ENCODE measurements at regions not wholly inside any gene's neighbourhood (a gene's known extent, or its start where the extent isn't known, plus 50 kb on each side); places are given as distances from the start of the nearest gene placed in this dataset.

GRCh38 chr21:27831816-27832569, 865.1 kb upstream of the ADAMTS5 start:
- DNase-seq, result no peak

GRCh38 chr21:27831177-27831576, 864.3 kb upstream of the ADAMTS5 start:
- DNase-seq, result no peak

GRCh38 chr21:27827972-27828371, 861.1 kb upstream of the ADAMTS5 start:
- no peak for DNase-seq

- DNase-seq, result no peak
Measured at GRCh38 chr21:27825035-27825434, 858.1 kb upstream of the ADAMTS5 start.

DNA sequence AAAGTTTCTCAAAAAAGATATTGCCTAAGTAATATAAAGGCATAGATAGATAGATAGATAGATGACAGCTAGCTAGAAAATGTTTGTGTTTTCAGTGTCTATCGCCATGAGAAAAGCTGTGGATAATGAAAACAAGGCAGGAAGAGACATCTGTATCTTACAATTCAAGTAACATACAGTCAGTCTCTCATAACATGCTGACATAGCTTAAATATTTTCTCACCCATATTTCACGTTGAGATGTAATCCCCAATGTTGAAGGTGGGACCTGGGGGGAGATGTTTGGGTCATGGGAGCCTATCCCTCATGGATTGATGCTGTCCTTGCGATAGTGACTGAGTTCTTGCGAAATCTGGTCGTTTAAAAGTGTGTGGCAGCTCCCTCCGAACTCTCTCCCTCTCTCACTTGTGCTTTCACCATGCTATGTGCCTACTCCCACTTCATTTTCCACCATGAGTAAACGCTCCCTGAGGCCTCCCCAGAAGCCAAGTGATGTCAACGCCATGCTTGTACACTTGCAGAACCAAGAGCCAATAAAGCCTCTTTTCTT, 856.8 kb upstream of the ADAMTS5 start:
- no peak for DNase-seq

- DNase-seq, result no peak
Measured at GRCh38 chr21:27820342-27820741, 853.5 kb upstream of the ADAMTS5 start.

DNA sequence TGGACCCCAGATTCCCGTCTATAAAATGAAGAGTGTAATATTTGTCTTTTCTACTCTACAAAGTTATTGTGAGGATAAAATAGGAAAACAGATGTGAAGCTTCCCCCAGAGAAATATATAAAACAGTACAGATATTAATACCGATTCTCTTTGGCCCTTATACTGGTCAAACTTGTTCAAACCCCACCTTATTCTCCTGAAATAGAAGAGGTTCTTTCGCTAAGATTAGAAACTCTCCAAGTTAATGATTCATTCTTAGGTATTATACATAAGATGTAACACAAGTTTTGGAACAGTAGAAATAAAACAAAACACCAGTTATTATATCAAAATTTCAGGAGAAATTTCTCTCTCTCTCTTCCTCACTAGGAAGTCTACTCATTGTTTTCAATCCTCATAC, 852.4 kb upstream of the ADAMTS5 start:
- no peak for DNase-seq

GRCh38 chr21:27818847-27819246, 852.0 kb upstream of the ADAMTS5 start:
- no peak for DNase-seq

- no peak for DNase-seq
Measured at GRCh38 chr21:27817902-27818623, 851.2 kb upstream of the ADAMTS5 start.

GRCh38 chr21:27817074-27817473, 850.2 kb upstream of the ADAMTS5 start:
- no peak for DNase-seq

DNA sequence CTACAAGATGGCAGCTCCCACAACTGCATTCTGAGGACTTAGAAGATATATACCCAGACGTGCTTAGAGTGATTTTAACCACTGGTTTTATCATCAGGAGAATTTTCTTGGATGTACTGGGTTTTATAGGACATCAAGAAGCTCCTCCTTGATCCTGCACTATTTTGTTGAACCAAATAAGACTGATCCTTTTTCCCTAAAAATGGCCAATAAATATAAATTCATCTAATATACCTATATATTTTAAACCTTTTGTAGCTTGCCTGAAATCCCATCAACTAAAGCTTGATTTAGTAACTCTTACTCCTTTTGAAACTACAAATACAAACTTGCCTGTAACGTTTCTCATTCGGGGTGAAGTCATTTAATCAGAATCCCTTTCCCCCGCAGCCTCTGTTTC, 849.4 kb upstream of the ADAMTS5 start:
- no peak for DNase-seq

- DNase-seq, result no peak
Measured at GRCh38 chr21:27814226-27814625, 847.3 kb upstream of the ADAMTS5 start.

DNA sequence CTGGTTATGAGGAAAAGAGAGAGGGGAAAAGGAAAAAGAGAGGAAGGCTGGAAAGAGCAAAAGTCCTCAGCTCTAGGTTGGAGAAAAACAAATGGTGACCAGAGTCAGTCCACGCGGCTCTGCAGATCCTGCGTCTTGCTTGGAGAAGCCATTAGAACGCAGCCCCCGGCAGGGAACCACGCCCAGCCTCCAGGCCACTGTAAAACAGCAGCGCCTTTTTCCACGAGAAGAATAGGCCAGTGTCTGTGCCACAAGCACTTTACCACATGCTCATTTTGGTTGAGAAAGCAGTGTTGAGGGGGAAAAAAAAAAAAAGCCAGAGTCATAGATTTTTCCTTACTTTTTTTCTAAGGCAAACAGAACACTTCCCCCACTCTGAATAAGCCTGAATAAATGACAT, 846.9 kb upstream of the ADAMTS5 start:
- no peak for DNase-seq

GRCh38 chr21:27813344-27813743, 846.5 kb upstream of the ADAMTS5 start:
- DNase-seq, result no peak

DNA sequence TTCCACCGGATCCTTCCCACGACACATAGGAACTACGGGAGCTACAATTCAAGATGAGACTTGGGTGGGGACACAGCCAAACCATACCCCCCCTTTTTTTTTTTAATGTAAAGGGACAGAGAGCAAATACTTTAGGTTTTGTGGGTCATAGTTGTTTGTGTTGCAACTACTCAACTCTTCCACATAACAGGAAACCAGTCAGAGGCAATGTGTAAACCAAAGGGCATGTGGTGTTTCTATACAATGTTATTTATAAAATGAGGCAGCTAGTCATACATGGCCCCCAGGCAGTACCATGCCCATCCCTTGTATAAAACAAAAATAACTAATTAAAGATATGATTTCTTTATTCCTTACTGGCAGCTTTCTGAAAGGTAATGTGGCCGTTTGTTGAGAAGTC, 845.4 kb upstream of the ADAMTS5 start:
- no peak for DNase-seq

- no peak for DNase-seq
Measured at GRCh38 chr21:27808923-27809322, 842.0 kb upstream of the ADAMTS5 start.

GRCh38 chr21:27807596-27807995, 840.7 kb upstream of the ADAMTS5 start:
- no peak for DNase-seq

DNA sequence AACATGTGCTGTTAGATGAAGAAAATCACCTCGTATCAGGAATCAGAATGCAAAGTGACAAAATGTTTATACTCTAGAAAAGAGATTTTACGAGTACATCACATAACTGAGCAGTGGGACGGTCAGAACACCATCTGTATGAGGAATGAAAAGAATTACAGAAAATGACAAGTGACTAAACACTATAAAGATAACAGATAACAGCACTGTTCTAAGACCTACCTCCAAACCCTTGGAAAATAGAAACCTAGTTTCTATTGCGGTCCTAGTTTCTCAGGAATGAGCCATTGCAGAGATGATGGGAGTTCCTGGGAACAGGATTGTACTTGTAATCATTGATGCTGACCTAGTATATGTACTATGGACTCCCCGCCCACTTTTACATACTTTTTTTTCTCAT, 839.4 kb upstream of the ADAMTS5 start:
- no peak for DNase-seq

- no peak for DNase-seq
Measured at GRCh38 chr21:27805696-27806095, 838.8 kb upstream of the ADAMTS5 start.

DNA sequence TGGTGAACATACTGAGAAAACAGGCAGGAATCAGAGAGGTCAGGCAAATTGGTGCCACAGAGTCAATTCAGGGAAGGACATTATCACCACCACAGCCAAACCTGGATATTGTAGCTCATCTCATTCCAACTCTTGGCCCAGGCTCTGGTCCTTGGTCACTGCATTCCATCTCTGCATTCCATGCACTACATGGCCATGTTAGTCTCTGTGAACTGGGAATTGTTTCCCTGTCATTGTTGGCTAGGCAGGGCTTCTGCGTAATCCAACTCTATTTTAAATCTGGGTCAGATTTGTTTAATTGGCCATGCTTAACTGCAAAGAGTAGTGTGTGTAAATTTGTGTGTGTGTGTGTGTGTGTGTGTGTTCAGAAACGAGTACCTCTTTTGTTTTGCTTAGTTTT, 837.6 kb upstream of the ADAMTS5 start:
- no peak for DNase-seq

DNA sequence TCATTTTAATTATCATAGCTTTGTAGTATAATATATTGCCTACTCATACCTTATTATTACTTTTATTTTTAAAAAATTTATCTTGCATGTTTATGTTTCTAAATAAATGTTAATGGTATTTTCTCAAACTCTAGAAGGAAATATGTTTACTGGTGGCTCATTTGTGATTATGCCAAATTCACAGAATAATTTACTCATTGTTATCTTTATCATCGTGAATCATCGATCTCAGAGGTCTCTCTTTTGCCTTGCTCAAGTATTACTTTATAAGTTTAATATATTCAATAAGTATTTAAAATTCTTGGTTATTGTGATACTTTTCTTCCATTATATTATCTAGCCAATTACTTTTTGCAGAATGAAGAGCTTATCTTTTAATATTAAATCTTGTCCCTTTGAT, 836.7 kb upstream of the ADAMTS5 start:
- no peak for DNase-seq

GRCh38 chr21:27802816-27803475, 836.1 kb upstream of the ADAMTS5 start:
- peak; percentile 58 for DNase-seq

GRCh38 chr21:27799861-27800260, 833.0 kb upstream of the ADAMTS5 start:
- no peak for DNase-seq

- DNase-seq, result no peak
Measured at GRCh38 chr21:27796106-27796505, 829.2 kb upstream of the ADAMTS5 start.

All from NCI-H1694 (cell line).